ENCODE measurements at regions not wholly inside any gene's neighbourhood (a gene's known extent, or its start where the extent isn't known, plus 50 kb on each side); places are given as distances from the start of the nearest gene placed in this dataset.
"Not testable (repeated sequence)": the region's sequence is repeated elsewhere in the genome, so short reads cannot be mapped to it uniquely, and the experiment has no call there.

- in situ Hi-C loops (cut with HindIII; ENCODE audit: low sequenced_read_pairs) = no loop called here
- no peak for DNase-seq (ENCODE audit: low spot score)
These were observed 51.3 kb upstream of the LARGE1 start for GRCh38 chr22:33971561-33971961.

- in situ Hi-C loops (cut with HindIII; ENCODE audit: low sequenced_read_pairs) = no loop called here
- no peak for DNase-seq (ENCODE audit: low spot score)
These were observed 55.6 kb upstream of the LARGE1 start for GRCh38 chr22:33975841-33976240.

GRCh38 chr22:33983558-33983957 lies 63.3 kb upstream of the LARGE1 start:
- no peak for DNase-seq (ENCODE audit: low spot score)
- in situ Hi-C loops (cut with HindIII; ENCODE audit: low sequenced_read_pairs) = no loop called here

GRCh38 chr22:33984211-33984610 lies 63.9 kb upstream of the LARGE1 start:
- no peak for DNase-seq (ENCODE audit: low spot score)
- in situ Hi-C loops (cut with HindIII; ENCODE audit: low sequenced_read_pairs) = no loop called here

GRCh38 chr22:33984656-33985285 lies 64.5 kb upstream of the LARGE1 start:
- in situ Hi-C loops (cut with HindIII; ENCODE audit: low sequenced_read_pairs) = no loop called here
- DNase-seq (ENCODE audit: low spot score) = no peak

GRCh38 chr22:33985506-33985905 lies 65.2 kb upstream of the LARGE1 start:
- DNase-seq (ENCODE audit: low spot score) = no peak
- in situ Hi-C loops (cut with HindIII; ENCODE audit: low sequenced_read_pairs) = no loop called here

GRCh38 chr22:33986167-33986771 lies 66.0 kb upstream of the LARGE1 start:
- DNase-seq (ENCODE audit: low spot score) = no peak
- in situ Hi-C loops (cut with HindIII; ENCODE audit: low sequenced_read_pairs) = no loop called here

- in situ Hi-C loops (cut with HindIII; ENCODE audit: low sequenced_read_pairs) = no loop called here
- DNase-seq (ENCODE audit: low spot score) = no peak
These were observed 66.7 kb upstream of the LARGE1 start for GRCh38 chr22:33986954-33987353.

- DNase-seq (ENCODE audit: low spot score); in situ Hi-C loops (cut with HindIII; ENCODE audit: low sequenced_read_pairs): not testable (repeated sequence)
These were observed 69.0 kb upstream of the LARGE1 start for GRCh38 chr22:33989263-33989662.

- in situ Hi-C loops (cut with HindIII; ENCODE audit: low sequenced_read_pairs) = no loop called here
These were observed 71.3 kb upstream of the LARGE1 start for GRCh38 chr22:33991620-33992019.

GRCh38 chr22:33996824-33997223 lies 76.5 kb upstream of the LARGE1 start:
- in situ Hi-C loops (cut with HindIII; ENCODE audit: low sequenced_read_pairs) = no loop called here
- no peak for DNase-seq (ENCODE audit: low spot score)

More at GRCh38 chr22:33991620-33992019, 71.3 kb upstream of the LARGE1 start:
- no peak for DNase-seq (ENCODE audit: low spot score)

- DNase-seq (ENCODE audit: low spot score) = no peak
- in situ Hi-C loops (cut with HindIII; ENCODE audit: low sequenced_read_pairs) = no loop called here
These were observed 80.7 kb upstream of the LARGE1 start for GRCh38 chr22:34000879-34001526.

- DNase-seq (ENCODE audit: low spot score) = no peak
- in situ Hi-C loops (cut with HindIII; ENCODE audit: low sequenced_read_pairs) = no loop called here
These were observed 81.6 kb upstream of the LARGE1 start for GRCh38 chr22:34001701-34002466.

- in situ Hi-C loops (cut with HindIII; ENCODE audit: low sequenced_read_pairs) = no loop called here
- DNase-seq (ENCODE audit: low spot score) = no peak
These were observed 83.8 kb upstream of the LARGE1 start for GRCh38 chr22:34004058-34004457.

- DNase-seq (ENCODE audit: low spot score) = no peak
- in situ Hi-C loops (cut with HindIII; ENCODE audit: low sequenced_read_pairs) = no loop called here
These were observed 90.0 kb upstream of the LARGE1 start for GRCh38 chr22:34010259-34010658.

- no peak for DNase-seq (ENCODE audit: low spot score)
- in situ Hi-C loops (cut with HindIII; ENCODE audit: low sequenced_read_pairs) = no loop called here
These were observed 95.4 kb upstream of the LARGE1 start for GRCh38 chr22:34015642-34016041.

GRCh38 chr22:34017205-34017604 lies 96.9 kb upstream of the LARGE1 start:
- in situ Hi-C loops (cut with HindIII; ENCODE audit: low sequenced_read_pairs) = no loop called here
- DNase-seq (ENCODE audit: low spot score) = no peak

- in situ Hi-C loops (cut with HindIII; ENCODE audit: low sequenced_read_pairs) = no loop called here
- no peak for DNase-seq (ENCODE audit: low spot score)
These were observed 99.0 kb upstream of the LARGE1 start for GRCh38 chr22:34019190-34019845.

- DNase-seq (ENCODE audit: low spot score) = no peak
- in situ Hi-C loops (cut with HindIII; ENCODE audit: low sequenced_read_pairs) = no loop called here
These were observed 114.9 kb upstream of the LARGE1 start for GRCh38 chr22:34035209-34035608.

GRCh38 chr22:34036931-34037330 lies 116.7 kb upstream of the LARGE1 start:
- no peak for DNase-seq (ENCODE audit: low spot score)
- in situ Hi-C loops (cut with HindIII; ENCODE audit: low sequenced_read_pairs) = no loop called here

Measured in G401 (cell line).